Liver (tissue), 3 donors: ENCODE measurements at regions not wholly inside any gene's neighbourhood (a gene's known extent, or its start where the extent isn't known, plus 50 kb on each side); places are given as distances from the start of the nearest gene placed in this dataset.

ENCODE experiments used
- ATF3 ChIP-seq: IDR thresholded peaks from 2 replicates; pipeline ENCODE4 v1.6.1; 2016; ENCODE audit warnings: antibody characterized with exemption
- CTCF ChIP-seq: fragments of 150-350 bp; IDR thresholded peaks from 2 replicates; pipeline ENCODE4 v1.5.1; 2017; ENCODE audit warnings: improper control_type of control experiment, low read depth, low read length; ENCODE audit not compliant: missing input control
- EGR1 ChIP-seq, 2 donors: IDR thresholded peaks; 2 replicates each; pipeline ENCODE4 v1.6.1; 2016 to 2018; ENCODE audit warnings: antibody characterized with exemption in 2 of 2, low read depth in 2 of 2
- GABPA ChIP-seq, 2 donors: IDR thresholded peaks in 1 of 2; conservative IDR thresholded peaks in 1 of 2; 2 replicates each; pipeline ENCODE4 v1.6.1; 2016; ENCODE audit warnings: antibody characterized with exemption in 2 of 2, mild to moderate bottlenecking in 1 of 2, moderate library complexity in 1 of 2
- JUND ChIP-seq, 2 donors: IDR thresholded peaks; 2 replicates each; pipeline ENCODE4 v1.6.1; 2016; ENCODE audit warnings: antibody characterized with exemption in 2 of 2
- NR2F2 ChIP-seq: IDR thresholded peaks from 2 replicates; pipeline ENCODE4 v1.6.1; 2016; ENCODE audit warnings: antibody characterized with exemption
- RAD21 ChIP-seq, 2 donors: IDR thresholded peaks; 2 replicates each; pipeline ENCODE4 v1.6.1; 2016; ENCODE audit warnings: antibody characterized with exemption in 2 of 2, mild to moderate bottlenecking in 2 of 2
- REST ChIP-seq: IDR thresholded peaks from 2 replicates; pipeline ENCODE4 v1.6.1; 2016; ENCODE audit warnings: antibody characterized with exemption, mild to moderate bottlenecking
- SP1 ChIP-seq: IDR thresholded peaks from 2 replicates; pipeline ENCODE4 v1.6.1; 2018; ENCODE audit warnings: antibody characterized with exemption, mild to moderate bottlenecking
- donor health status: healthy.
- donor health status: healthy.

- TF ChIP-seq REST (no peak), EGR1 (IDR thresholded peaks at IDR 0.05; ENCODE audit: low read depth in 2 of 2) (no peak), CTCF (no peak), GABPA (IDR thresholded peaks at IDR 0.05 in 1 of 2, conservative IDR thresholded peaks at IDR 0.05 in 1 of 2) (no peak), SP1 (no peak), RAD21 (IDR thresholded peaks at IDR 0.05) (no peak), JUND (IDR thresholded peaks at IDR 0.05) (no peak), NR2F2 (no peak), ATF3 (no peak)
Observed at GRCh38 chr2:120530781-120531180, 184.8 kb downstream of the INHBB start.
